Mesothelial cell of epicardium (in vitro differentiated cells): ENCODE measurements at regions not wholly inside any gene's neighbourhood (a gene's known extent, or its start where the extent isn't known, plus 50 kb on each side); places are given as distances from the start of the nearest gene placed in this dataset.
A peak's percentile ranks its signal among the peaks of the same experiment; 100 is the strongest.

Experiments
- DNase-seq, 2 experiments: peaks; one replicate each; pipeline ENCODE4 v3.0.0; 2021; ENCODE audit warnings: low spot score in 2 of 2; ENCODE audit not compliant: unreplicated experiment in 2 of 2
- H3K27ac Mint-ChIP-seq: 2 replicates; pipeline ENCODE4 v1.8.0; 2021; ENCODE audit warnings: mixed read lengths
- H3K27me3 Mint-ChIP-seq: 2 replicates; pipeline ENCODE4 v1.8.0; 2021; ENCODE audit warnings: low read depth, mixed read lengths
- H3K36me3 Mint-ChIP-seq: 2 replicates; pipeline ENCODE4 v1.8.0; 2021; ENCODE audit warnings: mixed read lengths
- H3K4me1 Mint-ChIP-seq: 2 replicates; pipeline ENCODE4 v1.8.0; 2021; ENCODE audit warnings: mixed read lengths
- H3K4me3 Mint-ChIP-seq: 2 replicates; pipeline ENCODE4 v1.8.0; 2021; ENCODE audit warnings: mild to moderate bottlenecking, moderate library complexity, mixed read lengths
- H3K9me3 Mint-ChIP-seq: 2 replicates; pipeline ENCODE4 v1.8.0; 2021; ENCODE audit warnings: mixed read lengths
- CTCF ChIP-seq: fragments of 200-600 bp; sonication (generic); IDR thresholded peaks from one replicate; pipeline ENCODE4 v1.5.0; 2021; ENCODE audit warnings: antibody characterized with exemption; ENCODE audit not compliant: unreplicated experiment

GRCh38 chr3:197376735-197377555 is 78.5 kb upstream of the DLG1 start:
- Mint-ChIP-seq H3K36me3 (no peaks in the 10 kb centered on the region), H3K4me3 (no peak overlapping the region), H3K27me3 (no peaks in the 10 kb centered on the region), H3K4me1 (peaks cover 23% of the 10 kb centered on the region), H3K27ac (no peak overlapping the region), H3K9me3 (no peaks in the 10 kb centered on the region)
- TF ChIP-seq CTCF = no peak
- DNase-seq = peak in 1 of 2 experiments; percentile 24

GRCh38 chr3:197376020-197376419 is 77.6 kb upstream of the DLG1 start:
- no peaks in the 10 kb centered on the region for H3K27me3 Mint-ChIP-seq
- no peak overlapping the region for H3K27ac Mint-ChIP-seq
- H3K9me3 Mint-ChIP-seq = no peaks in the 10 kb centered on the region
- peak in 1 of 2 experiments; percentile 34 for DNase-seq
- no peak overlapping the region for H3K4me3 Mint-ChIP-seq
- no peaks in the 10 kb centered on the region for H3K36me3 Mint-ChIP-seq
- peaks cover 25% of the 10 kb centered on the region for H3K4me1 Mint-ChIP-seq
- TF ChIP-seq CTCF = no peak

- no peaks in the 10 kb centered on the region for H3K9me3 Mint-ChIP-seq
- no peak overlapping the region for H3K4me3 Mint-ChIP-seq
- no peak for TF ChIP-seq CTCF
- no peaks in the 10 kb centered on the region for H3K36me3 Mint-ChIP-seq
- H3K27ac Mint-ChIP-seq = no peak overlapping the region
- DNase-seq = peak in 1 of 2 experiments; percentile 14
- H3K27me3 Mint-ChIP-seq = no peaks in the 10 kb centered on the region
- H3K4me1 Mint-ChIP-seq = peaks cover 23% of the 10 kb centered on the region
Observed at GRCh38 chr3:197375001-197375441, 76.6 kb upstream of the DLG1 start.

GRCh38 chr3:197373096-197373495 is 74.7 kb upstream of the DLG1 start:
- Mint-ChIP-seq H3K36me3 (no peaks in the 10 kb centered on the region), H3K4me1 (peaks cover 32% of the 10 kb centered on the region), H3K27ac (no peak overlapping the region), H3K9me3 (no peaks in the 10 kb centered on the region), H3K27me3 (no peaks in the 10 kb centered on the region), H3K4me3 (no peak overlapping the region)
- TF ChIP-seq CTCF = no peak
- DNase-seq = peak in 1 of 2 experiments; percentile 21

- no peaks in the 10 kb centered on the region for H3K36me3 Mint-ChIP-seq
- H3K4me3 Mint-ChIP-seq = no peak overlapping the region
- peak in 1 of 2 experiments; percentile 42 for DNase-seq
- peaks cover 38% of the 10 kb centered on the region for H3K4me1 Mint-ChIP-seq
- H3K27me3 Mint-ChIP-seq = no peaks in the 10 kb centered on the region
- H3K9me3 Mint-ChIP-seq = no peaks in the 10 kb centered on the region
- TF ChIP-seq CTCF = no peak
- H3K27ac Mint-ChIP-seq = peak overlapping the region; percentile 88
Observed at GRCh38 chr3:197372047-197372661, 73.7 kb upstream of the DLG1 start.
